GM21381 (cell line): ENCODE measurements at regions not wholly inside any gene's neighbourhood (a gene's known extent, or its start where the extent isn't known, plus 50 kb on each side); places are given as distances from the start of the nearest gene placed in this dataset.
"Not testable (repeated sequence)": the region's sequence is repeated elsewhere in the genome, so short reads cannot be mapped to it uniquely, and the experiment has no call there.

ENCODE experiments used
- ATAC-seq: cut with Tn5 transposase; IDR thresholded peaks from one replicate; pipeline ENCODE4 v1.9.1; 2021; ENCODE audit warnings: mild to moderate bottlenecking, moderate library complexity; ENCODE audit not compliant: unreplicated experiment

DNA sequence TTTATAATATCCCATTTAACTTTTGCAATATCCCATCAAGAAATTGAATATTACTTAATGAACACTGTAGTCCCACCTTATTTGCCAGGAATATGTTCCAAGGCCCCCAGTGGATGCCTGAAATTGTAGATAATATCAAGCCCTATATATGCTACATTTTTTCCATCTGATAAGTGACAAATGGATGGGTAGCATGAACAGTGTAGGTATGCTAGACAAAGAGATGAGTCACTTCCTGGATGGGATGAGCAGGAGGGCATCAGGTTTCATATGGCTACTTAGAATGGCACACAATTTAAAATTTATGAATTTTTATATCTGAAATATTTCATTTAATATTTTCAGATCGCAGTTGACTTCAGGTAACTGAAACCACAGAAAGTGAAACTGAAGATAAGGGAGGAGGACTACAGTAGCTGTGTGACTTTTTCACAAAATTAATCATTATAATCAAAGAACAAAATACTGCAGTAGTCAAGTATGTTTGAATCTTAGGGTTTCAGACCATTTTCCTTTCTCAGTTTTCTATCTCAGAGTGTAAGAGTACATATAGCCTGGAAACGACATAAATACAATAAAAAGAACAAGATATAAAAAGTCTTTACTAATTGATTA lies 636.4 kb upstream of the ARRDC3 start:
- ATAC-seq = no peak

DNA sequence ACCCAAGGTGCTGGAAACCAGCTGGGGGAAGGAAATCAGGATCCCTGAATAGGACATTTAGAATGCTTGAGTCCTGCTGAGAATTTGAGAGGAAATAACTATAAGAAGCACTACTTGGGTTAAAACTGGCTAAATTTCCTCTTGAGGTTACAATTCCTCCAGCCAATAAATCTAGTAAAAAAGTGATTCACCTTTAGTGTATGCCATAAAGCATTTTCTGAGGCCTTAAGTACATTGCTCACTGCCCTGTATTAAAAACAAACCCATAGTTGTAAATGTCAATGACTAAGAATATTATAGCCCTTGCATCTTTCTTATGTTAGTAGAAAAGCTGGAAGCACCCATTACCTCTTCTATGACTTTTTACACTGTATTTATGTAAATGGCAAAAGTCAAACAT lies 634.7 kb upstream of the ARRDC3 start:
- ATAC-seq = no peak

DNA sequence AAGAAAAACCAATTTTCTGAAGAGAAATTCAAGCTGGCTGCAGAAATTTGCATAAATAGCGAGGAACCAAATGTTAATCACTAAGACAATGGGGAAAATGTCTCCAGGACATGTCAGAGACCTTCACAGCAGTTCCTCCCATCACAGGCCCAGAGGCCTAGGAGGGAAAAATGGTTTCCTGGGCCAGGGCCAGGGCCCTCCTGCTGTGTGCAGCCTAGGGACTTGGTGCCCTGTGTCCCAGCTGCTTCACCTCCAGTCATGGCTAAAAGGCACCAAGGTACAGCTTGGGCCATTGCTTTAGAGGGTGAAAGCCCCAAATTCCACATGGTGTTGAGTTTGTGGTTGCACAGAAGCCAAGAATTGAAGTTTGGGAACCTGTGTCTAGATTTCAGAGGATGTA lies 628.7 kb upstream of the ARRDC3 start:
- ATAC-seq = not testable (repeated sequence)

DNA sequence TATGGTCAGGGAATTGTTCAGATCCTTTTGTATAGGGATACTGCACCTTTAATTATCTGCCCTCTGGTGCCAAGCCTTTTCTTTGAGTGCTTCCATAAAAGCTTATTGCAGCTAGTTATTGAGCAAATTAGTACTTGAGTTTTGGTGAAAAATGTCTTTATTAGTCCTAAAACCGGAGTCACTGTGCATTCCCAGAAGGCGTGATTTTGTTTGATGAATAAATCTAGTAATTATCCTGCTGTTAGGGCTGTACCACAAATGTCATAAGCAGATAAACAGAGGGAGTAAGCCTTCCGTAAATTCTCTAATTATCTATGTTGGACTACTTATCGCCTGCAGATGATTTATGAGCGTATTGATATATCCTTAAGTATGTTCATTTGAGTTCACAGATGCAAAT lies 620.7 kb upstream of the ARRDC3 start:
- no peak for ATAC-seq

DNA sequence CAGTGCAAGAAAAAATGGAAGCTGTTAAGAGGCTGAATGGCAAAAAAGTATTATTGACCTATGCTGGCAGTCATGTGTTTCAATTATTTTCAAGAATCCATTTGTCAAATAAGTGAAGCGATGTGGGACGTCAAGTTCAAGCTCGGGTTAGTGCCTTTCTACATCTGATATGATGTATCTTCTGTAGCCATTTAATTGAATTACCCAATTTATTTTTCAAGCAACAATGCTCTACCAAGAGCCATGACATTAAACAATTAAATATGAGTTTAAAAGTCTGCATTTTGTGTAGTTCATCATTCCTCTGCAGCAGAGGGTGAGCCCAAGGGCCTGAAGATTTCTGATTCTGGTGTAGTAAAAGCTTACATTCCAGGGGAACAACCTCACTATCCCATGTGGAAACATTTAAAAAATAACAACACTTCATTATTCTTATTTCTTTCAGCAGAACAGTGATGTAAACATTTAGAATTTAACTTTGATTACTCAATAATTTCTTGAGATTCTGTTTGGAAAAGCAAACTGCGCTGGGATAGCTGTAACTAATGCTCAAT lies 619.7 kb upstream of the ARRDC3 start:
- no peak for ATAC-seq

DNA sequence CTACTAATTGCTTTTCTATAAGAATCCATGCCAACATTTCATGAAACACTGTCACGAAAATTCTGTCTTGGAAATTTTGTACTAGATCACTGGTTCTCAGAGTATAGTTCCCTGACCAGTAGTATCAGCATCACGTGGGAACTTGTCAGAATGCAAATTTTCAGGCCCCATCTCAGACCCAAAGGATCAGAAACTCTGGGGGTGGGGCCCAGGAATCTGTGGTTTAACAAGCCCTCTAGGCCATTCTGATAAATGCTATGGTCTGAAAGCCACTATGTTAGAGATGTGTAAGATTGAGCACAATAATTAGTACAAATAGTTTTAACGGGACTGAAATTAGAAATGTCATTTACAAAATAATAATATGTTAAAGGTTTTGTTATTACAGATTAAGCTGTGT lies 615.7 kb upstream of the ARRDC3 start:
- ATAC-seq = no peak

DNA sequence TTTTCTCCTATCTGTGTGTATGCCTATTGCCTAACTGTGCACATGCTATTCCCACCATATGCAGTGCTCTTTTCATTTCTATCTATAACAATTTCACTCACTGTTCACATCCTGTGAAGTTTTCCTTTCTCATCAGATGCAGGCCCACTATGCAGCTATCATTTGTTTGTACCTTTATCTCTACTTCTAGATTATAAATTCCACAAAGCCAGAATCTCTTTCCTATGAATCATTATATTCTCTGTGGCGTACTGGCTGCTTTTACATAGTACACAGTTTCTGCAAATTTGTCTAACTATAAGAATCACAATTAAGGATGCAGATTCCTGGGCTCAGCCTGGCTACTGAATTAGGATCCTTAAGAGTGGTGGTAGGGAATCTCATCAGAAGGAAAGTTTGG lies 600.8 kb upstream of the ARRDC3 start:
- no peak for ATAC-seq

DNA sequence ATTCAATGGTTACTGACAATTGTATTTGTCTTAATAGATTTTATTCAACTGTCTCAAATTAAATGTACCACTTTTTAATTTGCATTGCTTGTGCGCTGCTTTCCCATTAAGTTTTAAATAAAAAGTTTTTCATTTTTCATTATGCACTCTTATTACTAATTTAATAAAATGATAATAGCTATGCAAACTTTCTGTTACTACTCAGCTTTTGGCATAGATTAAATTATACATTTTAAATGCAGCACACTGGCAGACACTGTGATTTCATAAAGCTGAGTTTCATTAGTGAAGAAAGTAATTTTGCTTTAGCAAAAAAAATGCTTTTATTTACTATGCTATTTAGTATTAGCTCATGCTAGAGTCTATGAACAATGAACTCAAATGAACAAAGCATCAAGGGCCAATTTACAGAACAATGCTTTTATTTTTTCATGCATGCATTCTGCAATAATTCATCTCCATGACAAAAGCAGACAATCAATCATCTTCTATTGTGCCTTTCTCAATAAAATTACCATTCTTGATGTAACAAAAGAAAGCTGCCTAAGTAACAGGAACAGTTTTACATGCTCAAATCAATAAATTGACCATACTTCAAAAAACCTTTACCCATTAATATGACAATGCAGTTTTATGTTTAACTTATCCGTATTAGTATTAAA lies 595.2 kb upstream of the ARRDC3 start:
- no peak for ATAC-seq

DNA sequence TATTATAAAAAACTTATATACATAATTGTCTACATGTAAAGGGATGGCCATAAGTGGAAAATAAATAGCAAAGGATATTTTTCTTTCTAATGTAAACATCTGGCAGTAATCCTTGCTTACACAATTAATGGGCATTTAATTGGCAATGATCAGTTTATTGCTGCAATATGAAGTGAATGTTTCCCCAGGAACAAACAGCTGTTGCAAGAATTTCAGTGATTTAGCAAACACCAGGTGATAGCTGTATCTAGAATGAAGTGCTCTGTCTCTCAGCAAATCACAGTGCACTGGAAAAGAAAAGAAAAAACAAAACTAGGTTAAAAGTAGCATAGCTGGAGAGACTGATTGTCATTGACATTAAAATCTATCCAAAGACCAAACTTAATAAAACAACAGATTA lies 594.5 kb upstream of the ARRDC3 start:
- ATAC-seq = no peak

DNA sequence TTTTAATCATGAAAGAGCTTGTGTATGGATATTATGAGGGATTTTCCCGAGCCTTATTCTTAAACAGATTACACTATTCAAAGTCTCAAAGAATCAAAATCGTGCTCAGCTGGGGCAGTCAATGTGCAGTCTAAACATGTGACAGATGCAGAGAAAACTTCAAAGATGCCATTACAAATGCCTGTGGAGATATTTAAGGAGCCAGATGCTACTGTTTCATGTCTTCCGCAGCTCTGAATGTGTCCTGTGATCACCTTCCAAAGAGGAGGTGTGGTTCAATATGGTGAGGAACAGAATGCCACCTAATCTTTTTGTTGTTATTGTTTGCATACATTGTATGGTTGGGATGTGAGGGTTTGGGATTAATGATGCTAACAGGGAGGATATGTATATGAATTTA lies 593.3 kb upstream of the ARRDC3 start:
- no peak for ATAC-seq

DNA sequence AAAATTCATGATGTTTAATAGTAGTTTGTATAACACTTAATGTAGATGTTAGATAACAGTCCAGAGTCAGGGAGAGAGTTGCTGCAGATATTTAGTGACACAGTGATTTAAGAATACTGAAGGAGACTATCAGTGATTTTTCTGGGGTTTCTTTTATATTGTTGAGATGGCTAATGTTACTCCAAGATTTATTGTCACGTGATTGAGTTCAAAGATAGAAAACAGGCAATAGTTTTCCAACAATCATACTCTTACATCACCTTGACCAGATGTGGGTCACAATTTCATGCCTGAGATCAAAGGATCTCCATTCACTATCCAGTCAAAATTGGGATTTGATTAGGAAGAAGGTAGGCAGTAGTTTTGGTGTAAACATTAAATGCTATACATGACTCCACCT lies 580.0 kb upstream of the ARRDC3 start:
- ATAC-seq = no peak

DNA sequence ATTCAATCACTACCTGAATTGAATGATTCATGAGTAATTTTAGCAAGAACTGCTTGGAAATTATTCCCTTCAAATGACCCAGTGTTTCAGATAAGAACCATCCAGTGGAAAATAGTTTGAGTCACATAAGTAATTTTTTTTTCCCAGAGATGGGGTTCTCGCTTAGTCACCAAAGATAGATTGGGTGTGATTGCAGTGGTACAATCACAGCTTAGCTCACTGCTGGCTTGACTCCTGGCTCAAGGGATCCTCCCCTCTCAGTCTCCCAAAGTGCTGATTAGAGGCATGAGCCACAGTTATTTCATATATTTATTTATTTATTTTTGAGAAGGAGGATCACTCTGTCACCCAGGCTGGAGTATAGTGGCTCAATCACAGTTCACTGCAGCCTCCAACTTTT lies 574.5 kb upstream of the ARRDC3 start:
- no peak for ATAC-seq

DNA sequence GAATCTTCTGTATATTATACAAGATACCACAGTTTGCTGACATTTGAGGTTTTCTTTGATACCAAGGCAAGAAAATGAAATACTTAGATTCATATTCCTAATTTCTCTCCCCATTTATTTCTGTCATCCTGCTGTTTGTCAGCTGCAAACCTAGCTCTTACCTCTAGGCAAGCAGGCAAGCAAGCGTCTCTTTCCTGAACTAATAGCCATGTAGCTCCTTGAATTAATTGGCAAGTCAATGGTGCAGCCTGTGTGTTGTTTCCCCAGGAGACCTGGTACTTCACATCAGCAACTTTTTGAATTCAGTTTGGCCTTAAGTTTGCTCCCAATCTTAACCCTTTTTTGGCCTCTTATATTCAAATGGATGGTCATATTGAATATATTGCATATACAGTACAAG lies 573.6 kb upstream of the ARRDC3 start:
- no peak for ATAC-seq

DNA sequence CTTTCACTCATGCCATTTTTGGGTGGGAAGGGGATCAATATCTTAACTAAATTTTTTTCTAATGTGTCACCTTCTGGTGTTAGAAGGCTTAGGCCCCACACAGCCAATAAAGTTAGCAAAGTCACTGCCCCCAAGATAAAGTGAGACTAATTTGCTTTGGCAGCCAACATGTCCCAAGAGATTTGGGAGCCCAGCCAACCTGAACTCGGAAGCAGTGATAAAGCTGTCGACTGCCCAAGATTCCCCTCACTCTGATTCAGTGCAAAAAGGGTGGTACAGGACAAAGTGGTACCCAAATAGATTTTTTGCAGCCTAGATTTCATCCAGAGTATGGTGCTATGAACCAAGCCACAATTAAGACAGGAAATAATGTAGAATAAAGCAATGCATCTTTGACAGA lies 572.5 kb upstream of the ARRDC3 start:
- no peak for ATAC-seq

DNA sequence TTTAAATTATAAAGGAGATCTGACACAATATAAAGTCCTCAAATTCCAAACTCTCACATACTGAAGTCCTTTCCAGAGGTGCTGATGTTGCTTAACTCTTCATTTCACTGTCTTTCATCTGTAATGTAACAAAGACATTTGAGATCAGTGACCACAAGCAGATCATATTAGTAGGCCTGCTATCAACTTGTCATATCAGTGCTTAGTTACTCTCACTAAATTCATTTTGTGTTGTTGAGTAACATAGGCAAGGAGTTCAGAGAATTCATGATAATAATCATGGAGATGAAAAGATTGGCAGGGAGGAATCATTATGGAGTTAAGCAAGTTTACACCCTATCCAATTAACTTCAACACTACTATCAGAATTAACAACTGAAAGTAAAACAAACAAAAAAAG lies 571.0 kb upstream of the ARRDC3 start:
- ATAC-seq = no peak

DNA sequence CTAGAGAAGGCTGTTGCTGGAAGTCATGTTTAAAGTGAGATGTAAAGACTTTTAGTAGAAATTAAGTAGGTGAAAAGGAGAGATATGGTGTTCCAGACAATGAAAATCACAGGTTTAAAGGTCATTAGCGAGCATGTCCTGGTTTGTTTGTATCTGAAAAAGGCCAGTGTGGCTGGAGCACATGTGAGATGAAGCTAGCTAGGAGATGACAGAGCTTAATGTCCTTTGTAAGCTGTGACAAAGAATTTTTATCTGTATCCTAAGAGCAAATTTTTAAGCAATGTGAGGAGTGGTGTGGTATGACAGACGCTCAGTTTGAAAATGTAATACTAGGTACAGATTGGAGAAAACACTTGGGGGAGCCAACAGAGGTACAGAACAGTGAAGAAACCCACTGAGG lies 567.2 kb upstream of the ARRDC3 start:
- no peak for ATAC-seq

DNA sequence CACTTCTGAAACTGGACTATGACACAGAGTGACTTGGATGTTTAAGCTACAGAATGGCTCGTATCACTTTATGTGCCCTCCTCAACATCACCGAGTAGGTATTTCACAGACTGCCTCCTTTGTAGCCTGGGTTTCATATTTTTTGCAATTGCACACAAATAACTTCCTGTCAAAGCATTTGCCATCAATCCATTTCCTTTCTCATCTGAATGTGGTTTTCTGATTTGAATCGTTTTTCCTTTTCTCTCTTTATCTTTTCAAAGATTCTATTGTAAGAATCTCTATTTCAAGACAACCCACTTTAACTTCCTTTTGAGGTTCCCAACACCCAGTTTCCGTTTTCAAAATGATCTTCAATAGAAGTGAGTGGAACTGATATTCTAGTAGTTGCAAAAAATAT lies 563.8 kb upstream of the ARRDC3 start:
- no peak for ATAC-seq

DNA sequence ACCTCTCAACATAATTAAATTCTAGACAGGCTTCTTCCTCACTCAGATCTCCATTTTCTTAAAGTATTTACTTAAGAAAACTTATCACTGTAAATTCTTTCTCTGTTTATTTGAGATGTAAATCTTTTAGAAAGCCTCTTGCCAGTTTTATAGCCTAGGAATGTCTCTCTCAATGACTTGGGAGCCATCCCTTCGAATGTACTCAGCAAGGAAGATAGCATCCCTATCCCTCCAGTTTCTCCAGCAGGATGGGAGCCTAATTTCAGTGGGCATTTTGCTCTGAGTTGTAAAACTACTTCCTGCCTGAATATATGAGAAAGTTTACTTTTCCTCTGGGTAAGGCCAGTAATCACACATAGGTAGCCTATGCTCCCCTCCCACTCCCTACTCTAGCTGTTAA lies 558.5 kb upstream of the ARRDC3 start:
- ATAC-seq = no peak

DNA sequence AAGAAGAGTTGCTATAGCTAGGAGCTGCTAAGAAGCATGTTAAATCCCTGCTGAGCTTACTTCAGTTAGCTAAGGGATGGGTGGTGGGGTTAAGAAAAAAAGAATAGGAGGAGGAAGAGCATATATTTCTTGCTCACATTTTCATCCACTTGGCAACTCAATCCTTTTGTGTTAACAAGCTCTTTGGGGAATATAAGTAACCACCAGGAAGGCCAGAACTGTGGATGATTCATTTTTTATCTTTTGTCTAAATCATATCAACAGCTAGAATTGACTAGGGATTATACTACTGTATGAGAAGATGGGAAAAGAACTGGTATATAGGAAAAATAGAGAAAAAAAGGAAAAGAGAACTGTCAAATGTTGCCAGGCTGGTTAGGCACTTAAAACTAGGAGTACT lies 555.3 kb upstream of the ARRDC3 start:
- ATAC-seq = no peak

DNA sequence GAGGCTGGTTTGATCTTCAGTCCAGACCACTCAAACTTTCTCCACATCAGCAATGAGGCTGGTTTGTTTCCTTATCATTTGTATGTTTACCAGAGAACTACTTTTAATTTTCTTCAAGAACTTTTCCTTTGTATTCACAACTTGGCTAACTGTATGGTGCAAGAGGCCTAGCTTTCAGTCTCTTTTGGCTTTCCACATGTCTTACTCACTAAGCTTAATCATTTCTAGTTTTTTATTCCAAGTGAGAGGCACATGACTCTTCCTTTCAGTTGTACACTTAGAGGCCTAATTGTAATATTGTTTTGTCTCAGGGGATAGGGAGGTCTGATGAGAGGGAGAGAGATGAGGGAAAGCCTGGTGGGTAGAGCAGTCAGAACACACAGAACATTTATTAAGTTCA lies 554.0 kb upstream of the ARRDC3 start:
- ATAC-seq = no peak

DNA sequence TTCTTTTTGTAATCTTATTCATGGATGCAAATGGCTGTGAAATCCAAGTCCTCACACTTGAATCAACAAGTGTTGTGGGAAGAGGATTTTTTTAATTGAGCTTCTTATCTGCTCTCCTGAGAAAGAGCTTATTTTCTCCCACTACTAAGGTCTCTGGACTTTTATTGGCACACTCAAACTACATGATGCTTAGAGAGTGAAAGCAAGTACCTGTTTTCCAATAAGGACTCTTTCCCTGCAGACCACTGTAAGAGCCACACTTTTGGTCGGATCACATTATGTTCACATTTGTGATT lies 546.4 kb upstream of the ARRDC3 start:
- ATAC-seq = no peak

DNA sequence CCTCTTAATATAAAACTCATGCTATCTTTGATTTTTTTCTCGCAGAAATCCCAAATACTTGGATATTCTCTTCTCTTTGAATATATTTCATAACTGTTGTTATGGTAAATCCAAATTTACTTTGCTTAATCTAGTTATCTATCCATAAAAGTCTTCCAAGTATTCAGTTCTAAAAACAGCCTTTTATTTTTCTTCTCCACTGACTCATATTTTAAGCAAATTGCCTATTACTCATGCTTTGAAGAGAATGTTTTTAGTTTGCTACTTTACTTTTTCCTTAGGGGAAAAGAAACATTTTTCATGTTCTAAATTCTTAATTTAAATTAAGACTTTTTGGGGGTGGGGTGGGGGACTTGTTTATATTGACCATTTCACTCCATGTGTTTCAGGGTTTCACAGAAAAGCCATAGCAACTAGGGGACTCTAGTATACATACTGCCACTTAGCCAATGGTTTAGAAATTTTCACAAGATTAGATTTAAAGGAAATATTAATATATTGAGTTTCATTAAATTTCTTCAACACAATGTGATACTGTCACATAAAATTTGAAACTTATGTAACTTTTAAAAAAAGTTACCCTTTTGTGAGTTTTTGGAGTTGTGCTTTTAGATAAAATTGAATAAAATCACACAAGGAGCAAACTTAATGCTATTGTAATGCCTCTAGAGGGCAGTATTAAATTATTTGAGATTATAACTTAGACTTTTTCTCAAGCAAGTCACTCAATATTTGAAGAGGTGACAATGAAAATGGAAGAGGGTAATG lies 545.8 kb upstream of the ARRDC3 start:
- no peak for ATAC-seq
